HG03571 (cell line): ENCODE measurements at regions not wholly inside any gene's neighbourhood (a gene's known extent, or its start where the extent isn't known, plus 50 kb on each side); places are given as distances from the start of the nearest gene placed in this dataset.

Source experiments
- ATAC-seq: cut with Tn5 transposase; IDR thresholded peaks from one replicate; pipeline ENCODE4 v1.9.1; 2021; ENCODE audit not compliant: unreplicated experiment

- ATAC-seq = no peak
Measured at GRCh38 chr17:77726549-77727006, 231.9 kb upstream of the TNRC6C start.

- no peak for ATAC-seq
Measured at GRCh38 chr17:77727037-77727615, 231.4 kb upstream of the TNRC6C start.

- no peak for ATAC-seq
Measured at GRCh38 chr17:77728474-77728795, 230.1 kb upstream of the TNRC6C start.

GRCh38 chr17:77728871-77729270 lies 229.6 kb upstream of the TNRC6C start:
- ATAC-seq = no peak

GRCh38 chr17:77729587-77729986 lies 228.9 kb upstream of the TNRC6C start:
- no peak for ATAC-seq

- ATAC-seq = no peak
Measured at GRCh38 chr17:77730376-77730775, 228.1 kb upstream of the TNRC6C start.

- no peak for ATAC-seq
Measured at GRCh38 chr17:77733576-77734296, 224.8 kb upstream of the TNRC6C start.

- ATAC-seq = no peak
Measured at GRCh38 chr17:77734371-77735080, 224.0 kb upstream of the TNRC6C start.

GRCh38 chr17:77735081-77735565 lies 223.4 kb upstream of the TNRC6C start:
- no peak for ATAC-seq

GRCh38 chr17:77735566-77736198 lies 222.8 kb upstream of the TNRC6C start:
- no peak for ATAC-seq

- no peak for ATAC-seq
Measured at GRCh38 chr17:77736199-77736585, 222.3 kb upstream of the TNRC6C start.

GRCh38 chr17:77736721-77737120 lies 221.8 kb upstream of the TNRC6C start:
- ATAC-seq = no peak

- no peak for ATAC-seq
Measured at GRCh38 chr17:77737442-77738265, 220.8 kb upstream of the TNRC6C start.

GRCh38 chr17:77738751-77739531 lies 219.6 kb upstream of the TNRC6C start:
- ATAC-seq = no peak

- ATAC-seq = no peak
Measured at GRCh38 chr17:77740481-77740880, 218.0 kb upstream of the TNRC6C start.

- ATAC-seq = no peak
Measured at GRCh38 chr17:77741109-77741508, 217.4 kb upstream of the TNRC6C start.

GRCh38 chr17:77742579-77742978 lies 215.9 kb upstream of the TNRC6C start:
- ATAC-seq = no peak

- no peak for ATAC-seq
Measured at GRCh38 chr17:77744066-77744988, 214.2 kb upstream of the TNRC6C start.

GRCh38 chr17:77745702-77746101 lies 212.8 kb upstream of the TNRC6C start:
- no peak for ATAC-seq
